Tibial nerve (tissue), 4 donors: ENCODE measurements at regions not wholly inside any gene's neighbourhood (a gene's known extent, or its start where the extent isn't known, plus 50 kb on each side); places are given as distances from the start of the nearest gene placed in this dataset.

ENCODE experiments used
- EP300 ChIP-seq, 2 donors: sonication (generic); formaldehyde crosslinking; IDR thresholded peaks; one replicate each; pipeline ENCODE4 v1.6.1; 2017; ENCODE audit warnings: antibody characterized with exemption in 2 of 2, mild to moderate bottlenecking in 1 of 2
- POLR2A ChIP-seq, 2 donors: fragments of 450-650 bp; IDR thresholded peaks; one replicate each; pipeline ENCODE4 v1.6.1; 2017; ENCODE audit warnings: antibody characterized with exemption in 2 of 2, mild to moderate bottlenecking in 2 of 2, moderate library complexity in 2 of 2
- TF ChIP-seq, protein P1 (sequence below), 5 experiments: fragments of 200-600 bp in 3 of 5; fragments of 450-650 bp in 2 of 5; sonication (generic) in 3 of 5; IDR thresholded peaks; one replicate each; pipeline ENCODE4 v1.5.1; 2016 to 2019; ENCODE audit warnings: antibody characterized with exemption in 5 of 5, mild to moderate bottlenecking in 3 of 5, moderate library complexity in 2 of 5

DNA sequence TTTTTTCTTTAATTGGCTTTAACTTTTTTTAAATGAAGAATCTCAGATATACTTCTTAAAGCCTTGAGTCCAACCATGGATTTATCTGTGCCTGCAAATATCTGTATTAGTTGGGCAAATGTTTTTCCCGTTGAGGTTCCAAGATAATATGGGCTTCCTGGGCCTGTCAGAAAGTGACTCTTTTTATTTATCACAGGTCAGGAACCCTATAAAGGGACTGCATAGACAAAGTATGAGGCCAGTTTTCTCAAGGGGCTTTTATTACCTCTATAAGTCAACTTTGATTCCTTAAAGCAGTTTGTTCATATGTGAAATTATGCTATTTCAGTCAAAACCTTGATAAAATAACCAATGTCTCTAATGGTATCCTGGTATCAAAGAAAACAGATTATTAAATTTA is 80.2 kb upstream of the BMP2K start:
- TF ChIP-seq, protein P1, sequence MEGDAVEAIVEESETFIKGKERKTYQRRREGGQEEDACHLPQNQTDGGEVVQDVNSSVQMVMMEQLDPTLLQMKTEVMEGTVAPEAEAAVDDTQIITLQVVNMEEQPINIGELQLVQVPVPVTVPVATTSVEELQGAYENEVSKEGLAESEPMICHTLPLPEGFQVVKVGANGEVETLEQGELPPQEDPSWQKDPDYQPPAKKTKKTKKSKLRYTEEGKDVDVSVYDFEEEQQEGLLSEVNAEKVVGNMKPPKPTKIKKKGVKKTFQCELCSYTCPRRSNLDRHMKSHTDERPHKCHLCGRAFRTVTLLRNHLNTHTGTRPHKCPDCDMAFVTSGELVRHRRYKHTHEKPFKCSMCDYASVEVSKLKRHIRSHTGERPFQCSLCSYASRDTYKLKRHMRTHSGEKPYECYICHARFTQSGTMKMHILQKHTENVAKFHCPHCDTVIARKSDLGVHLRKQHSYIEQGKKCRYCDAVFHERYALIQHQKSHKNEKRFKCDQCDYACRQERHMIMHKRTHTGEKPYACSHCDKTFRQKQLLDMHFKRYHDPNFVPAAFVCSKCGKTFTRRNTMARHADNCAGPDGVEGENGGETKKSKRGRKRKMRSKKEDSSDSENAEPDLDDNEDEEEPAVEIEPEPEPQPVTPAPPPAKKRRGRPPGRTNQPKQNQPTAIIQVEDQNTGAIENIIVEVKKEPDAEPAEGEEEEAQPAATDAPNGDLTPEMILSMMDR (IDR thresholded peaks at IDR 0.05): no peak
- TF ChIP-seq EP300 (IDR thresholded peaks at IDR 0.05): no peak
- TF ChIP-seq POLR2A (IDR thresholded peaks at IDR 0.05): no peak
